ENCODE measurements at regions not wholly inside any gene's neighbourhood (a gene's known extent, or its start where the extent isn't known, plus 50 kb on each side); places are given as distances from the start of the nearest gene placed in this dataset.

DNA sequence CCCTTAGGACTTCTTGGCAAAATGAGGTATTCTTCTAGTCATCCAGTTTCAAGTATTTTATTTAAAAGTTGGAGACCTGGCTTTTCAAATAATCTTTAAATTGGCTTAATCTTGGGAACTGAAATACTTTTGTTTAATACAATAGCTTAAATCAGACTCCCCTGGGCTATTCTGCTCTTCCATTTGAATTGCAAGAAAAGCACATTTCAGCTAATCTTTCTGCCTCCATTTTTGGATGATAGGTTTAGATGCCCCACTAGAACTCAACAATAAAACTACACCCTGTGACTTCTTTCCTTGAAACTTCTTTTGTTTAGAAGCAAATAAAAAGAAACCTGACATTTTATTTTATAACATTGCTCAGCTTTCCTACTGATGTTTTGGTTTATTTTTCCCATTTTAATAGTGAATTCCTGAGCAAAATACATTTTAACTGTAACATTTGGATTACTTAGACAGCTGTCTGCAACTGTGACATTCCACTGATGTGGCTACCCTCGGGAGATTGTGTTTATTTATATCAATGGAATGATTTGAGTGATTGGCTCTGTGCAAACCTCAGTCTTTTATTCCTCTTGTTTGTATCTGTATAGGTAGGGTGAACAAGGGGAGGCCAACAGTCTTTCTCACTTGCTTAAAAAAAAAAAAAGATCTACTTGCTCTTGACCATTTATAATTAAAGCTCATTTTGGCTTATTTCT is 1045.8 kb upstream of the CNTN5 start:
- H3K27ac ChIP-seq (ENCODE audit: low read depth in 1 of 2, low read length in 2 of 2): no peak overlapping the region
- H3K9ac ChIP-seq (ENCODE audit: low read depth in 1 of 2, low read length in 2 of 2): no peak overlapping the region
- TF ChIP-seq FOXA1 (IDR thresholded peaks at IDR 0.05) (no peak), TAF1 (conservative IDR thresholded peaks at IDR 0.05) (no peak), SP1 (IDR thresholded peaks at IDR 0.05) (no peak), RAD21 (IDR thresholded peaks at IDR 0.05) (no peak), FOXA2 (IDR thresholded peaks at IDR 0.05) (no peak)
- TF ChIP-seq, protein P1, sequence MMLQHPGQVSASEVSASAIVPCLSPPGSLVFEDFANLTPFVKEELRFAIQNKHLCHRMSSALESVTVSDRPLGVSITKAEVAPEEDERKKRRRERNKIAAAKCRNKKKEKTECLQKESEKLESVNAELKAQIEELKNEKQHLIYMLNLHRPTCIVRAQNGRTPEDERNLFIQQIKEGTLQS (IDR thresholded peaks at IDR 0.05): no peak
- TF ChIP-seq, protein P2, sequence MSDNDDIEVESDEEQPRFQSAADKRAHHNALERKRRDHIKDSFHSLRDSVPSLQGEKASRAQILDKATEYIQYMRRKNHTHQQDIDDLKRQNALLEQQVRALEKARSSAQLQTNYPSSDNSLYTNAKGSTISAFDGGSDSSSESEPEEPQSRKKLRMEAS (IDR thresholded peaks at IDR 0.05): no peak
- no peaks in the 10 kb centered on the region for H3K27me3 ChIP-seq (ENCODE audit: control insufficient read depth in 4 of 4, insufficient read depth in 4 of 4, low read length in 3 of 4)
- 18% methylated on average over 1 of the region's 1 CpG for WGBS
- no peak for DNase-seq (ENCODE audit: low spot score)
- H3K36me3 ChIP-seq (ENCODE audit: control insufficient read depth in 4 of 4, insufficient read depth in 3 of 4, low read depth in 1 of 4, low read length in 3 of 4): no peaks in the 10 kb centered on the region
- no peaks in the 10 kb centered on the region for H3K9me3 ChIP-seq (ENCODE audit: control insufficient read depth in 4 of 4, low read length in 3 of 4)
- H3K4me3 ChIP-seq (ENCODE audit: low read depth in 1 of 3, low read length in 3 of 3): no peak overlapping the region
- no peaks in the 10 kb centered on the region for H3K4me1 ChIP-seq (ENCODE audit: control insufficient read depth in 4 of 4, insufficient read depth in 4 of 4, low read length in 3 of 4)

DNA sequence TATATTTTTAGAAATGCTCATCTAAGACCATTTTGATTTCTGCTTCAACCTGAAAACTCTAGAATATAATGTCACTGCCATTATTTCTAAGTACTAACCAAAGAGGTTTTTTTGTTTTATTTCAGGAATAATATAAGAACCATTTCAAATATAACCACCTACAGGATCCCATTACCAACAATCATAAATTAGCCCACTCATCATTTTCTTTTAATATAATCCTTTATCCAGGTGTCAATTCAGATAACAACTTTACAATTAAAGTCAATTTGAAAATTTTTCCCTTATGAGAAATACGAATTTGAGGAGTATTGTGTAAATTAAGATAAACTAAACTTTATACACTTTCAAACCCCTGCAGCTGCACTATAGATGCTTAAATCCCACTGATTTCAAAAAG is 1043.0 kb upstream of the CNTN5 start:
- Histone ChIP-seq H3K27ac (ENCODE audit: low read depth in 1 of 2, low read length in 2 of 2) (no peak overlapping the region), H3K36me3 (ENCODE audit: control insufficient read depth in 4 of 4, insufficient read depth in 3 of 4, low read depth in 1 of 4, low read length in 3 of 4) (no peaks in the 10 kb centered on the region), H3K9ac (ENCODE audit: low read depth in 1 of 2, low read length in 2 of 2) (no peak overlapping the region), H3K4me1 (ENCODE audit: control insufficient read depth in 4 of 4, insufficient read depth in 4 of 4, low read length in 3 of 4) (no peaks in the 10 kb centered on the region), H3K9me3 (ENCODE audit: control insufficient read depth in 4 of 4, low read length in 3 of 4) (peaks cover 0 to 5% (median 0%) of the 10 kb centered on the region in 4 donors), H3K4me3 (ENCODE audit: low read depth in 1 of 3, low read length in 3 of 3) (no peak overlapping the region), H3K27me3 (ENCODE audit: control insufficient read depth in 4 of 4, insufficient read depth in 4 of 4, low read length in 3 of 4) (no peaks in the 10 kb centered on the region)
- TF ChIP-seq YY1 (IDR thresholded peaks at IDR 0.05) (no peak), RAD21 (IDR thresholded peaks at IDR 0.05) (no peak), GABPA (IDR thresholded peaks at IDR 0.05 in 1 of 2, conservative IDR thresholded peaks at IDR 0.05 in 1 of 2) (no peak), RXRA (IDR thresholded peaks at IDR 0.05) (no peak), FOXA2 (IDR thresholded peaks at IDR 0.05) (no peak), EGR1 (IDR thresholded peaks at IDR 0.05; ENCODE audit: low read depth in 2 of 2) (no peak)
- TF ChIP-seq, protein P3, sequence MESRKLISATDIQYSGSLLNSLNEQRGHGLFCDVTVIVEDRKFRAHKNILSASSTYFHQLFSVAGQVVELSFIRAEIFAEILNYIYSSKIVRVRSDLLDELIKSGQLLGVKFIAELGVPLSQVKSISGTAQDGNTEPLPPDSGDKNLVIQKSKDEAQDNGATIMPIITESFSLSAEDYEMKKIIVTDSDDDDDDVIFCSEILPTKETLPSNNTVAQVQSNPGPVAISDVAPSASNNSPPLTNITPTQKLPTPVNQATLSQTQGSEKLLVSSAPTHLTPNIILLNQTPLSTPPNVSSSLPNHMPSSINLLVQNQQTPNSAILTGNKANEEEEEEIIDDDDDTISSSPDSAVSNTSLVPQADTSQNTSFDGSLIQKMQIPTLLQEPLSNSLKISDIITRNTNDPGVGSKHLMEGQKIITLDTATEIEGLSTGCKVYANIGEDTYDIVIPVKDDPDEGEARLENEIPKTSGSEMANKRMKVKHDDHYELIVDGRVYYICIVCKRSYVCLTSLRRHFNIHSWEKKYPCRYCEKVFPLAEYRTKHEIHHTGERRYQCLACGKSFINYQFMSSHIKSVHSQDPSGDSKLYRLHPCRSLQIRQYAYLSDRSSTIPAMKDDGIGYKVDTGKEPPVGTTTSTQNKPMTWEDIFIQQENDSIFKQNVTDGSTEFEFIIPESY (IDR thresholded peaks at IDR 0.05): no peak
- TF ChIP-seq, protein P1 (IDR thresholded peaks at IDR 0.05): no peak
- 44% methylated on average over 1 of the region's 1 CpG for WGBS
- DNase-seq (ENCODE audit: low spot score): no peak

DNA sequence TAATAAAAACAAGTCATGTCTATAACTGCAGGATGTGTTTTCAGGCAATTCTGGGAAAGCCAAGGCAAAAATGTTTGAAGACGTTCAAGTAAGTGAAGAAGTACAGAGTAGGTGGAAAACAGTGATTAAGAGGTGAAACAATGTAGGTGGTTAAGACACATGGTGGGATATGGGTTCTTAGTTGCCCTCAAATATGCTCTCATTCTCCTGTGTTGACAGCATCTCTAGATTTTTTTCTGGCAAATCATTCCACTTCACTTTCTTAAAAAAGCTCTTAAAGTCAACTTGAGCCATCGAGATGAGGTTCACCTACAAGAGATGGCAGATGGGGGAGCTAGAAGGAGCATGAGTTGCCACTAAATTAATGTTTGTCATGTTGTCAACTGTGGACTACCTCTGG is 1041.0 kb upstream of the CNTN5 start:
- Histone ChIP-seq H3K4me3 (ENCODE audit: low read depth in 1 of 3, low read length in 3 of 3) (no peak overlapping the region), H3K9ac (ENCODE audit: low read depth in 1 of 2, low read length in 2 of 2) (no peak overlapping the region), H3K4me1 (ENCODE audit: control insufficient read depth in 4 of 4, insufficient read depth in 4 of 4, low read length in 3 of 4) (no peaks in the 10 kb centered on the region), H3K9me3 (ENCODE audit: control insufficient read depth in 4 of 4, low read length in 3 of 4) (peaks cover 0 to 5% (median 0%) of the 10 kb centered on the region in 4 donors), H3K27ac (ENCODE audit: low read depth in 1 of 2, low read length in 2 of 2) (no peak overlapping the region), H3K27me3 (ENCODE audit: control insufficient read depth in 4 of 4, insufficient read depth in 4 of 4, low read length in 3 of 4) (no peaks in the 10 kb centered on the region), H3K36me3 (ENCODE audit: control insufficient read depth in 4 of 4, insufficient read depth in 3 of 4, low read depth in 1 of 4, low read length in 3 of 4) (no peaks in the 10 kb centered on the region)
- DNase-seq (ENCODE audit: low spot score): no peak
- WGBS: 87% methylated on average over 2 of the region's 2 CpGs
- TF ChIP-seq NR2F2 (IDR thresholded peaks at IDR 0.05) (no peak), YY1 (IDR thresholded peaks at IDR 0.05) (no peak), RXRA (IDR thresholded peaks at IDR 0.05) (no peak)
- TF ChIP-seq, protein P2 (IDR thresholded peaks at IDR 0.05): no peak
